WTC11 (cell line): ENCODE measurements at regions not wholly inside any gene's neighbourhood (a gene's known extent, or its start where the extent isn't known, plus 50 kb on each side); places are given as distances from the start of the nearest gene placed in this dataset.

Experiments used
- ATAC-seq: fragments of 200-7000 bp; cut with Tn5 transposase; 2 replicates; pipeline ENCODE4 v1.10.0; 2021; ENCODE audit warnings: mild to moderate bottlenecking, moderate library complexity
- CTCF ChIA-PET: fragments of 300-600 bp; sonication (Branson Sonifier 250); formaldehyde crosslinking; loops from one replicate; lab custom pipeline; 2021; ENCODE audit warnings: antibody characterized with exemption; lab: Charles Lee
- POLR2A ChIA-PET: fragments of 350-600 bp; sonication (Branson Sonifier 250); formaldehyde crosslinking; loops from one replicate; lab custom pipeline; 2021; ENCODE audit warnings: antibody characterized with exemption; lab: Charles Lee
- DNase-seq: peaks from one replicate; pipeline ENCODE4 v3.0.0; 2021; ENCODE audit warnings: low spot score
- H3K27ac Mint-ChIP-seq: 2 replicates; pipeline ENCODE4 v1.8.0; 2021; ENCODE audit warnings: mixed read lengths
- H3K27me3 Mint-ChIP-seq: 2 replicates; pipeline ENCODE4 v1.8.0; 2021; ENCODE audit warnings: low read depth, mild to moderate bottlenecking, moderate library complexity, mixed read lengths
- H3K36me3 Mint-ChIP-seq: 2 replicates; pipeline ENCODE4 v1.8.0; 2021; ENCODE audit warnings: mixed read lengths
- H3K4me1 Mint-ChIP-seq: 2 replicates; pipeline ENCODE4 v1.8.0; 2022; ENCODE audit warnings: mixed read lengths
- H3K4me3 Mint-ChIP-seq: 2 replicates; pipeline ENCODE4 v1.8.0; 2021; ENCODE audit warnings: mild to moderate bottlenecking, moderate library complexity, mixed read lengths
- H3K9me3 Mint-ChIP-seq: 2 replicates; pipeline ENCODE4 v1.8.0; 2021; ENCODE audit warnings: mixed read lengths
- ATF1 ChIP-seq: sonication (generic); formaldehyde crosslinking; IDR thresholded peaks from 2 replicates; pipeline ENCODE4 v1.8.1; 2023; ENCODE audit warnings: mild to moderate bottlenecking, moderate library complexity, missing genetic modification reagents
- ATF6 ChIP-seq: sonication (generic); formaldehyde crosslinking; IDR thresholded peaks from 2 replicates; pipeline ENCODE4 v1.8.1; 2023; ENCODE audit warnings: mild to moderate bottlenecking, missing genetic modification reagents
- CBFB ChIP-seq: sonication (generic); formaldehyde crosslinking; IDR thresholded peaks from 2 replicates; pipeline ENCODE4 v1.8.1; 2022; ENCODE audit warnings: mild to moderate bottlenecking, low read depth, missing genetic modification reagents
- CREM ChIP-seq: sonication (generic); formaldehyde crosslinking; IDR thresholded peaks from 2 replicates; pipeline ENCODE4 v1.8.1; 2022; ENCODE audit warnings: mild to moderate bottlenecking, missing genetic modification reagents, moderate library complexity
- ERG ChIP-seq: fragments of 250-450 bp; sonication (Bioruptor Pico); IDR thresholded peaks from 2 replicates; pipeline ENCODE4 v1.8.0; 2021; ENCODE audit warnings: mild to moderate bottlenecking
- ESRRA ChIP-seq: sonication (generic); formaldehyde crosslinking; IDR thresholded peaks from 2 replicates; pipeline ENCODE4 v1.8.1; 2022; ENCODE audit warnings: mild to moderate bottlenecking, missing genetic modification reagents, borderline replicate concordance
- ETV6 ChIP-seq: sonication (generic); formaldehyde crosslinking; IDR thresholded peaks from 2 replicates; pipeline ENCODE4 v1.8.1; 2022; ENCODE audit warnings: mild to moderate bottlenecking, missing genetic modification reagents
- FOXJ3 ChIP-seq: sonication (generic); formaldehyde crosslinking; IDR thresholded peaks from 2 replicates; pipeline ENCODE4 v1.9.0; 2021; ENCODE audit warnings: missing genetic modification reagents, mild to moderate bottlenecking, borderline replicate concordance
- FOXK1 ChIP-seq: sonication (generic); formaldehyde crosslinking; IDR thresholded peaks from 2 replicates; pipeline ENCODE4 v1.8.0; 2022; ENCODE audit warnings: mild to moderate bottlenecking, moderate library complexity, missing genetic modification reagents
- IRF1 ChIP-seq: sonication (generic); formaldehyde crosslinking; IDR thresholded peaks from 2 replicates; pipeline ENCODE4 v1.8.0; 2023; ENCODE audit warnings: missing genetic modification reagents
- JAZF1 ChIP-seq: fragments of 250-450 bp; sonication (Bioruptor Pico); IDR thresholded peaks from 2 replicates; pipeline ENCODE4 v1.9.0; 2021; ENCODE audit warnings: moderate library complexity, mild to moderate bottlenecking, inconsistent platforms
- KAT7 ChIP-seq: sonication (generic); formaldehyde crosslinking; IDR thresholded peaks from 2 replicates; pipeline ENCODE4 v1.8.1; 2023; ENCODE audit warnings: missing genetic modification reagents, mild to moderate bottlenecking, borderline replicate concordance
- MAX ChIP-seq: sonication (generic); formaldehyde crosslinking; IDR thresholded peaks from 2 replicates; pipeline ENCODE4 v1.8.0; 2022; ENCODE audit warnings: mild to moderate bottlenecking, missing genetic modification reagents
- MLX ChIP-seq: sonication (generic); formaldehyde crosslinking; IDR thresholded peaks from 2 replicates; pipeline ENCODE4 v1.8.1; 2023; ENCODE audit warnings: mild to moderate bottlenecking, missing genetic modification reagents, moderate library complexity
- MYBL2 ChIP-seq: sonication (generic); formaldehyde crosslinking; IDR thresholded peaks from 2 replicates; pipeline ENCODE4 v1.8.1; 2023; ENCODE audit warnings: mild to moderate bottlenecking, moderate library complexity, missing genetic modification reagents
- NFYB ChIP-seq: sonication (generic); formaldehyde crosslinking; conservative IDR thresholded peaks from 2 replicates; pipeline ENCODE4 v1.8.0; 2022; ENCODE audit warnings: low read depth, missing genetic modification reagents
- NR2C2 ChIP-seq: sonication (generic); formaldehyde crosslinking; IDR thresholded peaks from 2 replicates; pipeline ENCODE4 v1.8.0; 2022; ENCODE audit warnings: mild to moderate bottlenecking, missing genetic modification reagents
- OVOL2 ChIP-seq: fragments of 250-450 bp; sonication (Bioruptor Pico); IDR thresholded peaks from 2 replicates; pipeline ENCODE4 v1.9.0; 2021; ENCODE audit warnings: mild to moderate bottlenecking, borderline replicate concordance
- RELA ChIP-seq: sonication (generic); formaldehyde crosslinking; IDR thresholded peaks from 2 replicates; pipeline ENCODE4 v1.8.1; 2022; ENCODE audit warnings: missing genetic modification reagents, mild to moderate bottlenecking, borderline replicate concordance
- SMAD4 ChIP-seq: sonication (generic); formaldehyde crosslinking; IDR thresholded peaks from 2 replicates; pipeline ENCODE4 v1.8.0; 2022; ENCODE audit warnings: mild to moderate bottlenecking, missing genetic modification reagents
- TEAD4 ChIP-seq: sonication (generic); formaldehyde crosslinking; IDR thresholded peaks from 2 replicates; pipeline ENCODE4 v1.8.0; 2022; ENCODE audit warnings: mild to moderate bottlenecking, missing genetic modification reagents
- TP53 ChIP-seq: sonication (generic); formaldehyde crosslinking; IDR thresholded peaks from 2 replicates; pipeline ENCODE4 v1.8.1; 2023; ENCODE audit warnings: mild to moderate bottlenecking, missing genetic modification reagents
- USF1 ChIP-seq: sonication (generic); formaldehyde crosslinking; IDR thresholded peaks from 2 replicates; pipeline ENCODE4 v1.8.0; 2022; ENCODE audit warnings: mild to moderate bottlenecking, missing genetic modification reagents
- ZBTB21 ChIP-seq: sonication (generic); formaldehyde crosslinking; IDR thresholded peaks from 2 replicates; pipeline ENCODE4 v1.8.1; 2023; ENCODE audit warnings: mild to moderate bottlenecking, missing genetic modification reagents, borderline replicate concordance
- ZNF219 ChIP-seq: sonication (generic); formaldehyde crosslinking; IDR thresholded peaks from 2 replicates; pipeline ENCODE4 v1.8.0; 2023; ENCODE audit warnings: missing genetic modification reagents, mild to moderate bottlenecking, borderline replicate concordance
- ZNF317 ChIP-seq: sonication (generic); formaldehyde crosslinking; IDR thresholded peaks from 2 replicates; pipeline ENCODE4 v1.8.1; 2023; ENCODE audit warnings: low read depth, mild to moderate bottlenecking, moderate library complexity, missing genetic modification reagents, borderline replicate concordance
- ZNF396 ChIP-seq: fragments of 250-450 bp; sonication (Bioruptor Pico); IDR thresholded peaks from 2 replicates; pipeline ENCODE4 v1.8.0; 2021; ENCODE audit warnings: mild to moderate bottlenecking, moderate library complexity, borderline replicate concordance
- ZNF416 ChIP-seq: fragments of 250-450 bp; sonication (Bioruptor Pico); IDR thresholded peaks from 2 replicates; pipeline ENCODE4 v1.9.0; 2021; ENCODE audit warnings: mild to moderate bottlenecking, inconsistent platforms
- ZNF512 ChIP-seq: sonication (generic); formaldehyde crosslinking; IDR thresholded peaks from 2 replicates; pipeline ENCODE4 v1.8.1; 2022; ENCODE audit warnings: missing genetic modification reagents, borderline replicate concordance

GRCh38 chr4:35972814-35973213 is 271.5 kb downstream of the ARAP2 start:
- Mint-ChIP-seq H3K36me3 (no peaks in the 10 kb centered on the region), H3K9me3 (0 out of 2 replicates have a peak, but pooled peaks cover 2% of the 10 kb centered on the region), H3K27me3 (no peaks in the 10 kb centered on the region), H3K27ac (no peak overlapping the region), H3K4me1 (no peaks in the 10 kb centered on the region), H3K4me3 (no peak overlapping the region)
- ChIA-PET CTCF (no interaction called here), POLR2A (no interaction called here)
- TF ChIP-seq ATF6 = no peak
- TF ChIP-seq ZNF396 (CRISPR knock-in tag) = no peak
- no peak for TF ChIP-seq KAT7 (CRISPR knock-in tag)
- TF ChIP-seq USF1 = no peak
- TF ChIP-seq FOXJ3 (CRISPR knock-in tag) = no peak
- no peak for TF ChIP-seq RELA (CRISPR knock-in tag)
- no peak for TF ChIP-seq ATF1 (CRISPR knock-in tag)
- no peak for TF ChIP-seq ERG (CRISPR knock-in tag)
- TF ChIP-seq ZNF512 (CRISPR knock-in tag) = no peak
- TF ChIP-seq OVOL2 (CRISPR knock-in tag) = no peak
- no peak for TF ChIP-seq MYBL2 (CRISPR knock-in tag)
- no peak for TF ChIP-seq CBFB (CRISPR knock-in tag)
- no peak for TF ChIP-seq JAZF1
- no peak for TF ChIP-seq MLX (CRISPR knock-in tag)
- TF ChIP-seq ZNF219 (CRISPR knock-in tag) = no peak
- no peak for TF ChIP-seq ETV6 (CRISPR knock-in tag)
- TF ChIP-seq TEAD4 = no peak
- no peak for DNase-seq
- no peak for ATAC-seq

- H3K27me3 Mint-ChIP-seq = no peaks in the 10 kb centered on the region
- H3K4me1 Mint-ChIP-seq = no peaks in the 10 kb centered on the region
- no peak for ATAC-seq
- peaks cover 9% of the 10 kb centered on the region for H3K9me3 Mint-ChIP-seq
- no peak for DNase-seq
- ChIA-PET CTCF (no interaction called here), POLR2A (no interaction called here)
- H3K4me3 Mint-ChIP-seq = no peak overlapping the region
- H3K27ac Mint-ChIP-seq = no peak overlapping the region
- H3K36me3 Mint-ChIP-seq = no peaks in the 10 kb centered on the region
- TF ChIP-seq IRF1 (CRISPR knock-in tag) = no peak
- no peak for TF ChIP-seq ESRRA (CRISPR knock-in tag)
- no peak for TF ChIP-seq ZNF416 (CRISPR knock-in tag)
- TF ChIP-seq MAX (CRISPR knock-in tag) = no peak
- TF ChIP-seq TP53 = no peak
- no peak for TF ChIP-seq FOXK1 (CRISPR knock-in tag)
- TF ChIP-seq ZNF219 (CRISPR knock-in tag) = no peak
- TF ChIP-seq CBFB (CRISPR knock-in tag) = no peak
- TF ChIP-seq NFYB (CRISPR knock-in tag) = no peak
- TF ChIP-seq ZNF317 = no peak
- no peak for TF ChIP-seq SMAD4
- TF ChIP-seq ZBTB21 (CRISPR knock-in tag) = no peak
- TF ChIP-seq CREM (CRISPR knock-in tag) = no peak
- TF ChIP-seq NR2C2 (CRISPR knock-in tag) = no peak
Measured at GRCh38 chr4:35975617-35976355, 268.5 kb downstream of the ARAP2 start.
